ENCODE measurements at regions not wholly inside any gene's neighbourhood (a gene's known extent, or its start where the extent isn't known, plus 50 kb on each side); places are given as distances from the start of the nearest gene placed in this dataset.

DNA sequence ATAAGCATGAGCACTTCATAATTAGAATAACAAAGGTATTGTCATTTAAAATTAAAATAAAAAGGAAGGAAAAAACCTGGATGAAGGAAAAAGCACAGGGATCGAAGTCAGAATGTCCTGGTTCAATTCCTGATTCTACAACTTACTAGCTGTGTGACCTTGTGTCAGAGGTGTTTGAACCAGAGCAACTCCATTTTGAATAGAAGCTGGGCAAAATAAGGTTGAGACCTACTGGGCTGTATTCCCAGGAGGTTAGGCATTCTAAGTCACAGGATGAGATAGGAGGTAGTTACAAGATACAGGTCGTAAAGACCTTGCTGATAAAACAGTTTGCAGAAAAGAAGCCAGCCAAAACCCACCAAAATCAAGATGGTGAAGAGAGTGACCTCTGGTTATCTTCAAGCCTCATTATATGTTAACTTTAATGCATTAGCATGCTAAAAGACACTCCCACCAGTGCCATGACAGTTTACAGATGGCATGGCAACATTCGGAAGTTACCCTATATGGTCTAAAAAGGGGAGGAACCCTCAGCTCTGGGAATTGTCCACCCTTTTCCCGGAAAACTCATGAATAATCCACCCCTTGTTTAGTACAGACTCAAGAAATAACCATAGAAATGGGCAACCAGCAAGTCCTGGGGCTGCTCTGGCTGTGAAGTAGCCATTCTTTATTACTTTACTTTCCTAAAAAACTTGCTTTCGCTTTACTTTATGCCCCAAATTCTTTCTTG is 412.7 kb downstream of the PIK3R1 start:
- Histone ChIP-seq H3K79me2 (ENCODE audit: control insufficient read depth, insufficient read depth, low read length) (no peaks in the 10 kb centered on the region), H3K27me3 (replicated peaks in 1 of 4; ENCODE audit: control extremely low read depth in 1 of 4, control insufficient read depth in 3 of 4, insufficient read depth in 4 of 4, low read length in 3 of 4) (no peaks in the 10 kb centered on the region), H2AFZ (ENCODE audit: insufficient read depth, low read depth, low read length, poor library complexity, severe bottlenecking) (no peak overlapping the region), H4K20me1 (ENCODE audit: control insufficient read depth, insufficient read depth, low read length, poor library complexity, severe bottlenecking) (no peaks in the 10 kb centered on the region), H3K27ac (ENCODE audit: low read length in 2 of 2) (no peak overlapping the region), H3K4me3 (ENCODE audit: control extremely low read depth in 1 of 5, extremely low read depth in 1 of 5, insufficient read depth in 1 of 5, low read depth in 2 of 5, low read length in 4 of 5) (no peak overlapping the region), H3K36me3 (replicated peaks in 1 of 2; ENCODE audit: control extremely low read depth in 1 of 2, control insufficient read depth in 1 of 2, extremely low read depth in 1 of 2, insufficient read depth in 2 of 2, low read length in 1 of 2) (no peaks in the 10 kb centered on the region), H3K4me1 (ENCODE audit: control insufficient read depth in 2 of 2, insufficient read depth in 2 of 2, low read length in 2 of 2) (no peaks in the 10 kb centered on the region), H3K9ac (ENCODE audit: low read length) (no peak overlapping the region), H3K9me3 (ENCODE audit: control extremely low read depth in 1 of 3, control insufficient read depth in 2 of 3, insufficient read depth in 1 of 3, low read length in 2 of 3) (no peaks in the 10 kb centered on the region), H3K4me2 (replicated peaks; ENCODE audit: low read depth, low read length, poor library complexity, severe bottlenecking) (no peak overlapping the region)
- Mint-ChIP-seq H3K4me1 (no peaks in the 10 kb centered on the region), H3K27me3 (no peaks in the 10 kb centered on the region), H3K4me3 (no peak overlapping the region), H3K27ac (no peak overlapping the region), H3K9me3 (ENCODE audit: insufficient read depth) (no peaks in the 10 kb centered on the region)
- intact Hi-C loops (cut with micrococcal nuclease): no loop called here
- ChIA-PET POLR2A (no interaction called here), CTCF (interaction anchor here (0.6 kb wide), 1 partner anchor 64 kb away, joined by 4 read pairs; no protein-coding TSS in a partner anchor)
- WGBS (ENCODE audit: insufficient coverage): 90% methylated on average over 3 of the region's 5 CpGs
- no peak for ATAC-seq (ENCODE audit: low read depth)
- DNase-seq: no peak
- no peak for TF ChIP-seq EZH2 (IDR thresholded peaks at IDR 0.05; ENCODE audit: borderline replicate concordance, insufficient read depth, low read depth, low read length, poor library complexity, severe bottlenecking)
- TF ChIP-seq, protein P1, sequence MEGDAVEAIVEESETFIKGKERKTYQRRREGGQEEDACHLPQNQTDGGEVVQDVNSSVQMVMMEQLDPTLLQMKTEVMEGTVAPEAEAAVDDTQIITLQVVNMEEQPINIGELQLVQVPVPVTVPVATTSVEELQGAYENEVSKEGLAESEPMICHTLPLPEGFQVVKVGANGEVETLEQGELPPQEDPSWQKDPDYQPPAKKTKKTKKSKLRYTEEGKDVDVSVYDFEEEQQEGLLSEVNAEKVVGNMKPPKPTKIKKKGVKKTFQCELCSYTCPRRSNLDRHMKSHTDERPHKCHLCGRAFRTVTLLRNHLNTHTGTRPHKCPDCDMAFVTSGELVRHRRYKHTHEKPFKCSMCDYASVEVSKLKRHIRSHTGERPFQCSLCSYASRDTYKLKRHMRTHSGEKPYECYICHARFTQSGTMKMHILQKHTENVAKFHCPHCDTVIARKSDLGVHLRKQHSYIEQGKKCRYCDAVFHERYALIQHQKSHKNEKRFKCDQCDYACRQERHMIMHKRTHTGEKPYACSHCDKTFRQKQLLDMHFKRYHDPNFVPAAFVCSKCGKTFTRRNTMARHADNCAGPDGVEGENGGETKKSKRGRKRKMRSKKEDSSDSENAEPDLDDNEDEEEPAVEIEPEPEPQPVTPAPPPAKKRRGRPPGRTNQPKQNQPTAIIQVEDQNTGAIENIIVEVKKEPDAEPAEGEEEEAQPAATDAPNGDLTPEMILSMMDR (IDR thresholded peaks at IDR 0.05): no peak

DNA sequence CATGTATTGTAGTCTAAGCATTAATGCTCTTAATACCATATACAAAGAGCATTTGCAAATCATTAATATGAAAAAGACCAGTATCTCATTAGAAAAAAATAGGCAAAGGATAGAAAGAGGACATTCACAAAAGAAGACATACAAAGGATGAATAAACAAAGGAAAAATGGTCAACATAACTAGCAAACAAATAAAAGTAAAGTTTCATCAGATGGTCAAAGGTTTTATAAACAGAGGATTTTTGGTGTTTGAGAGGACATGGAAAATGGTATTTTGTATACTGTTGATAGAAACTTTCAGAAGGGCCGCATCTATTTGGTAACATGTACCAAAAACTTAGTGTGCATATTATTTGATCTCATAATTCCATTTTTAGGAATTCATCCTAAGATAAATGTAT is 414.8 kb downstream of the PIK3R1 start:
- no peaks in the 10 kb centered on the region for H3K36me3 ChIP-seq (replicated peaks in 1 of 2; ENCODE audit: control extremely low read depth in 1 of 2, control insufficient read depth in 1 of 2, extremely low read depth in 1 of 2, insufficient read depth in 2 of 2, low read length in 1 of 2)
- H3K27ac ChIP-seq (ENCODE audit: low read length in 2 of 2): no peak overlapping the region
- no peak for ATAC-seq (ENCODE audit: low read depth)
- no peak overlapping the region for H3K9ac ChIP-seq (ENCODE audit: low read length)
- Mint-ChIP-seq H3K4me1 (no peaks in the 10 kb centered on the region), H3K4me3 (no peak overlapping the region), H3K27me3 (no peaks in the 10 kb centered on the region), H3K9me3 (ENCODE audit: insufficient read depth) (no peaks in the 10 kb centered on the region), H3K27ac (no peak overlapping the region)
- no peak overlapping the region for H3K4me3 ChIP-seq (ENCODE audit: control extremely low read depth in 1 of 5, extremely low read depth in 1 of 5, insufficient read depth in 1 of 5, low read depth in 2 of 5, low read length in 4 of 5)
- intact Hi-C loops (cut with micrococcal nuclease): no loop called here
- H3K4me1 ChIP-seq (ENCODE audit: control insufficient read depth in 2 of 2, insufficient read depth in 2 of 2, low read length in 2 of 2): no peaks in the 10 kb centered on the region
- ChIA-PET POLR2A (no interaction called here), CTCF (no interaction called here)
- WGBS (ENCODE audit: insufficient coverage): no CpG with 5 or more reads among the region's 1 CpG
- H3K4me2 ChIP-seq (replicated peaks; ENCODE audit: low read depth, low read length, poor library complexity, severe bottlenecking): no peak overlapping the region
- DNase-seq: no peak
- no peak overlapping the region for H2AFZ ChIP-seq (ENCODE audit: insufficient read depth, low read depth, low read length, poor library complexity, severe bottlenecking)
- H3K27me3 ChIP-seq (replicated peaks in 1 of 4; ENCODE audit: control extremely low read depth in 1 of 4, control insufficient read depth in 3 of 4, insufficient read depth in 4 of 4, low read length in 3 of 4): no peaks in the 10 kb centered on the region
- H3K79me2 ChIP-seq (ENCODE audit: control insufficient read depth, insufficient read depth, low read length): no peaks in the 10 kb centered on the region
- TF ChIP-seq EZH2 (IDR thresholded peaks at IDR 0.05; ENCODE audit: borderline replicate concordance, insufficient read depth, low read depth, low read length, poor library complexity, severe bottlenecking): no peak
- TF ChIP-seq, protein P1 (IDR thresholded peaks at IDR 0.05): no peak
- no peaks in the 10 kb centered on the region for H4K20me1 ChIP-seq (ENCODE audit: control insufficient read depth, insufficient read depth, low read length, poor library complexity, severe bottlenecking)
- H3K9me3 ChIP-seq (ENCODE audit: control extremely low read depth in 1 of 3, control insufficient read depth in 2 of 3, insufficient read depth in 1 of 3, low read length in 2 of 3): no peaks in the 10 kb centered on the region
